Ishikawa (cell line): ENCODE measurements at regions not wholly inside any gene's neighbourhood (a gene's known extent, or its start where the extent isn't known, plus 50 kb on each side); places are given as distances from the start of the nearest gene placed in this dataset.

ENCODE experiments used
- EP300 ChIP-seq: IDR thresholded peaks from 2 replicates; pipeline ENCODE4 v1.6.1; 2012; ENCODE audit warnings: borderline replicate concordance
- FOXM1 ChIP-seq: IDR thresholded peaks from 2 replicates; pipeline ENCODE4 v1.6.1; 2012; ENCODE audit warnings: low read depth, borderline replicate concordance
- RAD21 ChIP-seq: IDR thresholded peaks from 2 replicates; pipeline ENCODE4 v1.6.1; 2012; ENCODE audit warnings: low read depth
- TAF1 ChIP-seq: IDR thresholded peaks from 2 replicates; pipeline ENCODE4 v1.6.1; 2012; ENCODE audit warnings: low read depth, mild to moderate bottlenecking
- TCF12 ChIP-seq: IDR thresholded peaks from 2 replicates; pipeline ENCODE4 v1.6.1; 2012; ENCODE audit warnings: low read depth
- YY1 ChIP-seq: IDR thresholded peaks from 2 replicates; pipeline ENCODE4 v1.6.1; 2012; ENCODE audit warnings: low read depth
- TF ChIP-seq, protein P1 (sequence below): IDR thresholded peaks from 2 replicates; pipeline ENCODE4 v1.6.1; 2012; ENCODE audit warnings: low read depth, mild to moderate bottlenecking
- TF ChIP-seq, protein P2 (sequence below): IDR thresholded peaks from 2 replicates; pipeline ENCODE4 v1.6.1; 2012

DNA sequence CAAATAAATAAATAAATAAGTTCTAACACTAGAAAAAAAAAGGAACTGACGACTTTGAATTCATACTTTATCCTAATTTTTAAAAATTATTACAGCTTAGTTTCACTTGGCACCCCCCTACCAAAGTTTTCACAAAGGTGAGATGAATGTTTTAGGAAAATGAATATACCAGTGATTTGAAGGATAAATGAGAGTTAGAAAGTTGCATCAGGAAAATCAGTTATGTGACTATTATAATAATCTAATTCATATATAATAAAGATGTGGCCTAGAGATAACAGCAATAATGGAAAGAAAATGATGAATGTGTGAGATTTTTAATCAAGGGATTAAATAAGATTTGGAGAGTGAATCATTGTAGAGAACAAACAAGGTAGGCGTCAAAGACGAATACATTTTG, 103.0 kb upstream of the RAP1B start:
- TF ChIP-seq RAD21 (no peak), YY1 (no peak), EP300 (no peak), TAF1 (no peak), FOXM1 (no peak), TCF12 (no peak)
- TF ChIP-seq, protein P1, sequence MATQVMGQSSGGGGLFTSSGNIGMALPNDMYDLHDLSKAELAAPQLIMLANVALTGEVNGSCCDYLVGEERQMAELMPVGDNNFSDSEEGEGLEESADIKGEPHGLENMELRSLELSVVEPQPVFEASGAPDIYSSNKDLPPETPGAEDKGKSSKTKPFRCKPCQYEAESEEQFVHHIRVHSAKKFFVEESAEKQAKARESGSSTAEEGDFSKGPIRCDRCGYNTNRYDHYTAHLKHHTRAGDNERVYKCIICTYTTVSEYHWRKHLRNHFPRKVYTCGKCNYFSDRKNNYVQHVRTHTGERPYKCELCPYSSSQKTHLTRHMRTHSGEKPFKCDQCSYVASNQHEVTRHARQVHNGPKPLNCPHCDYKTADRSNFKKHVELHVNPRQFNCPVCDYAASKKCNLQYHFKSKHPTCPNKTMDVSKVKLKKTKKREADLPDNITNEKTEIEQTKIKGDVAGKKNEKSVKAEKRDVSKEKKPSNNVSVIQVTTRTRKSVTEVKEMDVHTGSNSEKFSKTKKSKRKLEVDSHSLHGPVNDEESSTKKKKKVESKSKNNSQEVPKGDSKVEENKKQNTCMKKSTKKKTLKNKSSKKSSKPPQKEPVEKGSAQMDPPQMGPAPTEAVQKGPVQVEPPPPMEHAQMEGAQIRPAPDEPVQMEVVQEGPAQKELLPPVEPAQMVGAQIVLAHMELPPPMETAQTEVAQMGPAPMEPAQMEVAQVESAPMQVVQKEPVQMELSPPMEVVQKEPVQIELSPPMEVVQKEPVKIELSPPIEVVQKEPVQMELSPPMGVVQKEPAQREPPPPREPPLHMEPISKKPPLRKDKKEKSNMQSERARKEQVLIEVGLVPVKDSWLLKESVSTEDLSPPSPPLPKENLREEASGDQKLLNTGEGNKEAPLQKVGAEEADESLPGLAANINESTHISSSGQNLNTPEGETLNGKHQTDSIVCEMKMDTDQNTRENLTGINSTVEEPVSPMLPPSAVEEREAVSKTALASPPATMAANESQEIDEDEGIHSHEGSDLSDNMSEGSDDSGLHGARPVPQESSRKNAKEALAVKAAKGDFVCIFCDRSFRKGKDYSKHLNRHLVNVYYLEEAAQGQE: no peak
- TF ChIP-seq, protein P2, sequence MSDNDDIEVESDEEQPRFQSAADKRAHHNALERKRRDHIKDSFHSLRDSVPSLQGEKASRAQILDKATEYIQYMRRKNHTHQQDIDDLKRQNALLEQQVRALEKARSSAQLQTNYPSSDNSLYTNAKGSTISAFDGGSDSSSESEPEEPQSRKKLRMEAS: no peak
